Left ventricle myocardium inferior (tissue), 1 donor: ENCODE measurements at regions not wholly inside any gene's neighbourhood (a gene's known extent, or its start where the extent isn't known, plus 50 kb on each side); places are given as distances from the start of the nearest gene placed in this dataset.
A peak's percentile ranks its signal among the peaks of the same experiment; 100 is the strongest.

Experiments used
- DNase-seq: peaks from one replicate; pipeline ENCODE4 v3.0.0-alpha.2; 2020
- H3K27ac ChIP-seq: fragments of 200-600 bp; replicated peaks from 2 replicates; pipeline ENCODE4 v1.8.0; 2021
- H3K27me3 ChIP-seq: fragments of 200-600 bp; 2 replicates; pipeline ENCODE4 v1.8.0; 2021; ENCODE audit warnings: low read depth
- H3K36me3 ChIP-seq: fragments of 200-600 bp; 2 replicates; pipeline ENCODE4 v1.8.0; 2021
- H3K4me1 ChIP-seq: fragments of 200-600 bp; 2 replicates; pipeline ENCODE4 v1.8.0; 2021
- H3K4me3 ChIP-seq: fragments of 200-600 bp; 2 replicates; pipeline ENCODE4 v1.8.0; 2021; ENCODE audit warnings: mild to moderate bottlenecking, moderate library complexity
- H3K9me3 ChIP-seq: fragments of 200-600 bp; replicated peaks from 2 replicates; pipeline ENCODE4 v1.8.0; 2021
- CTCF ChIP-seq: fragments of 200-600 bp; IDR thresholded peaks from 2 replicates; pipeline ENCODE4 v1.8.0; 2021; ENCODE audit warnings: antibody characterized with exemption, mild to moderate bottlenecking, borderline replicate concordance
- intact Hi-C: fragments of 100-400 bp; cut with micrococcal nuclease; formaldehyde crosslinking; loops from one replicate; pipeline ENCODE4 v1.11.0; 2022
- donor health status: DM: no; HTN: yes; CAD: no; lungs with severe emphysema.

GRCh38 chr14:82420871-82421270 lies 887.2 kb upstream of the SEL1L start:
- Histone ChIP-seq H3K4me1 (no peaks in the 10 kb centered on the region), H3K27ac (peak overlapping the region; percentile 47), H3K36me3 (no peaks in the 10 kb centered on the region), H3K27me3 (no peaks in the 10 kb centered on the region), H3K9me3 (peaks cover 37% of the 10 kb centered on the region), H3K4me3 (no peak overlapping the region)
- TF ChIP-seq CTCF = no peak
- DNase-seq = peak; percentile 28
- intact Hi-C loops = no loop called here

GRCh38 chr14:82421286-82421685 lies 887.6 kb upstream of the SEL1L start:
- no peak overlapping the region for H3K4me3 ChIP-seq
- no peaks in the 10 kb centered on the region for H3K27me3 ChIP-seq
- H3K4me1 ChIP-seq = no peaks in the 10 kb centered on the region
- no peak overlapping the region for H3K27ac ChIP-seq
- no peak for TF ChIP-seq CTCF
- DNase-seq = no peak
- H3K36me3 ChIP-seq = no peaks in the 10 kb centered on the region
- peaks cover 33% of the 10 kb centered on the region for H3K9me3 ChIP-seq
- intact Hi-C loops = no loop called here

DNA sequence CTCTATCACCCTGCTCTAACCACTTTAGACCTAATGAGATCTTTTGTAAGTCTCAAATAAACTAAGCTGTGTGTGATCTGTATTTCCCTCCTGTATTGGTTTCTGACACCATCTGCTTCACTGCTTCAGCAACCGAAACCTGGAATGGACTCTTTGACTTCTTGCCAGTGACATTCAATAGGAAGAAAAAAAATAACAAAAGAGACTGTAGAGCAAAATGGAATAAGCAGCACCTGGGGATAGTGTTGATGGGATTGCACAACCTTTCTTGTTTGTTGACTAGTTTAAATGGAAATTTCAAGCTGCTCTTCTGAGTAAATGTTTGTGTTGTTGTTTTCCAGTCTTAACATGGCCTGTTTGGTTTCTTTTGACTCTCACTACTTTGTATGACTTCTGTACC lies 888.6 kb upstream of the SEL1L start:
- Histone ChIP-seq H3K27ac (no peak overlapping the region), H3K36me3 (no peaks in the 10 kb centered on the region), H3K4me1 (no peaks in the 10 kb centered on the region), H3K27me3 (no peaks in the 10 kb centered on the region), H3K9me3 (peaks cover 25% of the 10 kb centered on the region), H3K4me3 (no peak overlapping the region)
- DNase-seq = no peak
- intact Hi-C loops = no loop called here
- TF ChIP-seq CTCF = no peak

- no peak for DNase-seq
- Histone ChIP-seq H3K4me3 (no peak overlapping the region), H3K36me3 (no peaks in the 10 kb centered on the region), H3K9me3 (peaks cover 14% of the 10 kb centered on the region), H3K4me1 (no peaks in the 10 kb centered on the region), H3K27me3 (no peaks in the 10 kb centered on the region), H3K27ac (no peak overlapping the region)
- intact Hi-C loops = no loop called here
- TF ChIP-seq CTCF = no peak
These were observed 891.6 kb upstream of the SEL1L start for GRCh38 chr14:82425261-82425660.

- Histone ChIP-seq H3K4me3 (no peak overlapping the region), H3K9me3 (peaks cover 14% of the 10 kb centered on the region), H3K27me3 (no peaks in the 10 kb centered on the region), H3K27ac (no peak overlapping the region), H3K36me3 (no peaks in the 10 kb centered on the region), H3K4me1 (no peaks in the 10 kb centered on the region)
- intact Hi-C loops = no loop called here
- no peak for TF ChIP-seq CTCF
- DNase-seq = no peak
These were observed 897.4 kb upstream of the SEL1L start for GRCh38 chr14:82431031-82431430.
